A549 (cell line): ENCODE measurements at regions not wholly inside any gene's neighbourhood (a gene's known extent, or its start where the extent isn't known, plus 50 kb on each side); places are given as distances from the start of the nearest gene placed in this dataset.

Source experiments
- CHD4 ChIP-seq: fragments of 200-600 bp; sonication (generic); IDR thresholded peaks from 2 replicates; pipeline ENCODE4 v1.6.1; 2016; ENCODE audit warnings: antibody characterized with exemption, mild to moderate bottlenecking, borderline replicate concordance
- CTCF ChIP-seq: fragments of >200 bp; sonication (Bioruptor Twin); formaldehyde crosslinking; IDR thresholded peaks from 3 replicates; pipeline ENCODE4 v1.5.1; 2016
- EP300 ChIP-seq, 2 experiments: fragments of >200 bp; sonication (Bioruptor Twin); formaldehyde crosslinking; IDR thresholded peaks; 2 replicates in 1 of 2; 3 replicates in 1 of 2; pipeline ENCODE4 v1.6.1; 2016 to 2017
- ESRRA ChIP-seq: fragments of 150-350 bp; IDR thresholded peaks from 2 replicates; pipeline ENCODE4 v1.6.1; 2014; ENCODE audit warnings: mild to moderate bottlenecking, low read length, borderline replicate concordance
- FOXS1 ChIP-seq: fragments of 250-450 bp; sonication (Bioruptor Pico); IDR thresholded peaks from 2 replicates; pipeline ENCODE4 v1.5.0; 2020; ENCODE audit warnings: mild to moderate bottlenecking, moderate library complexity
- PBX3 ChIP-seq: IDR thresholded peaks from 2 replicates; pipeline ENCODE4 v1.6.1; 2012
- RARB ChIP-seq: fragments of 250-450 bp; sonication (Bioruptor Pico); IDR thresholded peaks from 2 replicates; pipeline ENCODE4 v1.8.0; 2021; ENCODE audit warnings: mild to moderate bottlenecking, moderate library complexity
- USF2 ChIP-seq: fragments of 450-650 bp; IDR thresholded peaks from 2 replicates; pipeline ENCODE4 v1.6.1; 2014; ENCODE audit warnings: antibody characterized with exemption

- TF ChIP-seq CTCF (no peak), PBX3 (no peak), EP300 (IDR thresholded peaks at IDR 0.05) (no peak), USF2 (no peak), CHD4 (no peak), FOXS1 (CRISPR knock-in tag) (no peak), ESRRA (no peak), RARB (no peak)
Measured at GRCh38 chr14:38669027-38669426, 413.1 kb upstream of the CLEC14A start.
